ENCODE measurements at regions not wholly inside any gene's neighbourhood (a gene's known extent, or its start where the extent isn't known, plus 50 kb on each side); places are given as distances from the start of the nearest gene placed in this dataset.
"Not testable (repeated sequence)": the region's sequence is repeated elsewhere in the genome, so short reads cannot be mapped to it uniquely, and the experiment has no call there.

- no peak for DNase-seq (ENCODE audit: low read depth in 3 of 3, low spot score in 1 of 3)
Measured at GRCh38 chr1:29569971-29570634, 333.8 kb downstream of the PTPRU start.

GRCh38 chr1:29567257-29567656 is 330.9 kb downstream of the PTPRU start:
- no peak for DNase-seq (ENCODE audit: low read depth in 3 of 3, low spot score in 1 of 3)

- DNase-seq (ENCODE audit: low read depth in 3 of 3, low spot score in 1 of 3), result no peak
Measured at GRCh38 chr1:29565490-29565889, 329.2 kb downstream of the PTPRU start.

GRCh38 chr1:29563571-29563970 is 327.2 kb downstream of the PTPRU start:
- no peak for DNase-seq (ENCODE audit: low read depth in 3 of 3, low spot score in 1 of 3)

DNA sequence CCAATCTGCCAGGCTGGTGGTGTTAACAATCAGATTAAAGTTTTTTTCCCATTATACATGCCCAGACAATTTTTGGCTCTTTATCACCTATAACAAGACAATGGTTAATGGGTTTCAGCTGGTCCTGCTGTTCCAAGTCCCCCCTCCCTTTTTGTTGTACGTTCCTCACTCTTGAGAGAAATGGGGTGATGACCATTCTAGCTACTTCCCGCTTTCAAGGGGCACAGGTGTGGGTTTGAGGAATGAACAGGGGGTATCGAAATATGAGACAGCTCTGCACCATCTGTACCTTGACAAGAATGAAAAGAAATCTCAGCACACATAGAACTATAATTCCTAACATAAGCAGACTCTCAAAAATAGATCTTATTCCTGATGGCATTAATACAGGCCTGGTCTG is 326.8 kb downstream of the PTPRU start:
- no peak for DNase-seq (ENCODE audit: low read depth in 3 of 3, low spot score in 1 of 3)

- no peak for DNase-seq (ENCODE audit: low read depth in 3 of 3, low spot score in 1 of 3)
Measured at GRCh38 chr1:29559056-29559455, 322.7 kb downstream of the PTPRU start.

- DNase-seq (ENCODE audit: low read depth in 3 of 3, low spot score in 1 of 3), result no peak
Measured at GRCh38 chr1:29557701-29558600, 321.6 kb downstream of the PTPRU start.

- DNase-seq (ENCODE audit: low read depth in 3 of 3, low spot score in 1 of 3), result no peak
Measured at GRCh38 chr1:29557066-29557465, 320.7 kb downstream of the PTPRU start.

DNA sequence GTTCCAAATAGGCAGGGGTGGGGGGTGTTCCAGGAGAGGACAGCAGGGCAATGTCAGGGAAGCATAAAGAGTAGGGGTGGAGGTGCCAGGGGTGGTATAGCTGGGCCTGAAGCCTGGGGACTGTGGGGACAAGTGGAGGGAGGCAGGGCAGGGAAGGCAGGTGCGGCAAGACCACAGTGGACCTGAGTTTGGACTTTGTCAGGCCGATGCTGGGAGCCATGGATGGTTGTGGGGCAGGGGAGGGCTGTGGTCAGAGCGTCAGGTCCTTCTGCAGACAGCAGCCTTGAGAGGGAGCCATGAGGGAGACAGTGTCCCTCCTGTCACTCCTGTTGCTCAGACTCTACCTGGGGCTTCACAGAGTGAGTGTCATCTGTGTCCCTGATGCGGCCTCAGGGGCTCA is 320.3 kb downstream of the PTPRU start:
- DNase-seq (ENCODE audit: low read depth in 3 of 3, low spot score in 1 of 3), result no peak

DNA sequence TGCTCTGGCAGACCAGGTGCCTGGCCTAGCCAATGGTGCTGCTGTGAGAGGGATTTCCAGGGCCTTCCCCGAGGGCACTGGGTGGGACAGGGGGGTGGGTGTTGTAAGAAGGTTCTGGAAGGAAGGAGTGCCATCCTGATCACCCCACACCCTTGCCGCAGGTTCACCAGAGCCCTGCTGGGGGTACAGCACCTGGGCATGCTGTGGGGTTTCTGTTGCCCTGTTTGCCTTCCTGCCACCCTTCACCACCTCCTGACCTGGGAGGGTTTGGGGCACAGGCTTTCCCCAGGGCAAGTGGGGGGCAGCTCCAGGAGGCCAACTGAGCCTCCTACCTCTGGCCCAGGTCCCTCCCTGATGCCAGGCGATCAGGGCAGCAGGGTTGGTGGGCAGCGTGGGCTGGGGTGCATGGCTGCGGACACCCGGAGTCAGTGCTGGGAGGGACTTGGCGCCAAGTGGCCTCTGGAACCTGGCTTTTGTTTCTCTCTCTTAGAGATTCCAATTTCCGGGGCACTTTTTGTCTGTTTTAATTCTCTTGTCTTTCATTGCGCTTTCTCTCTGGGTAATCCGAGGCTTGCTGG is 318.8 kb downstream of the PTPRU start:
- DNase-seq (ENCODE audit: low read depth in 3 of 3, low spot score in 1 of 3), result no peak

GRCh38 chr1:29554208-29554778 is 318.0 kb downstream of the PTPRU start:
- no peak for DNase-seq (ENCODE audit: low read depth in 3 of 3, low spot score in 1 of 3)

DNA sequence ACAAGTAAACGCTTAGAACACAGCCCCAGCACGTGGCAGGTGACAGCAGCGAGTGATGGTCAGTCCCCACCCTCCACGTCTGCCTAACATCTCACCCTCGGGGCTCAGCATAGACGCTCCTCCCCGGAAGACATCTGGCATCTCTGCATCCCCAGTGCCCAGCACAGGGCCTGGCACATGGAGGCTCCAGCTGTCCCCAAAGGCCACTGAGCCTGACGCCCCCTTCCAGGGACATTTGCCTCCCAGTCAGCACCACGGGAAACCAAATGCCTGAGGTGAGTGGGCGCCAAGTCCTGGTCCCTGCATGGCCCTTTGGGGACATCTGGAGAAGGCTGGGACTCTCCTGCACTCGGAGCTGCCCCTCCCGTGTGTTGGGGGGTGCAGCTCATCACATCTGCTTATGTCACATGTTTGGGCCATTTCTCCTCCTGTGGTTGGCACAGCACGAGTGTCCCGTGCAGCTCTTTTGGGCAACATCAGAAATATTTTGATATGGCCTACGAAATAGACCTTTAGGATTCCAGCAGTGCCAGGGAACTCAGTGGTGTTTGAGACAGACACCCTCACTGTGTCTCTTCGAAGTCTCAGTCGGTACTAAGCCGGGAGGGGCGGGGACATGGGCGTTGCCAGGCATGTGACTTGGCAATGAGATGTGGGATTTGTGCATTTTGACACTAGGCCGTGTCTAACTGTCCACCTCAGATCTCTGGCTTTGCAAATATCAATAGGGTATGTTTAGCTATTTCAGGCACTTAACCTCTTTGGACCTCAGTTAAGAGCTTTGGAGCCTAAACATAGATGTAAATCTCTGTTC is 315.0 kb downstream of the PTPRU start:
- no peak for DNase-seq (ENCODE audit: low read depth in 3 of 3, low spot score in 1 of 3)

DNA sequence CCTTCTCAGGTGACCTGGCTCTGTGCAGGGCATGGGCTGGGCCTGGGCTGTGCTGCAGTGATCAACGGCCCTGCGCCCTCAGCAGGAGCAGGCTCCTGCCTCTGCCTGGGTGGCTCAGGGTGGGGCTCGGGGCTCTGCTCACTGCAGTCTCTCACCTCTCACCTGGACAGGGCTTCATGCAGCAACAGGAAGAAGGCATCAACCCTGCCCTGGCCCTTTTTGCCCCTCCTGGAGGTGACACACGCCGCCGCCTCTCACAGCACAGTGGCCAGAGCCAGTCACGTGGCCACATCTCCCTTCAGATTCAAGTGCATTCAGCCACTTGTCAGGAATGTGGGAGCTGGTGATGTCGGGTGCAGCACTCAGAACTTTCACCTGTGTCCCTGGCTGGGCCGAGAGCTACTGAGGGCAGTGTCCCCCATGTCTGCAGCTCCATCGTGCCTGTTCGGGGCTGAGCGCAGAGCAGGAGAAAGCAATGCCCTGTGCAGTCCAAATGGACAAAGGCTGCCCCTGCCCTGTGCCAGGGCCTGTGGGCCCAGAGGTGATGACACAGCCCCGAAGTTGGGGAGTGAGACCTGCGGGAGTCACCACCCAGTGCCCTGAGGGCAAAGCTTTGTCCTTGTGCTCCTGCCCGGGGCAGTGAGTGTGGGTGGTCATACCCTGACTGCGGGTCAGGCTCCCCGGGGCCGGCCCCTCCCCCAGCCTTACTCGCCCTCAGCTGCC is 314.0 kb downstream of the PTPRU start:
- DNase-seq (ENCODE audit: low read depth in 3 of 3, low spot score in 1 of 3), result no peak

GRCh38 chr1:29549728-29550118 is 313.4 kb downstream of the PTPRU start:
- not testable (repeated sequence) for DNase-seq (ENCODE audit: low read depth in 3 of 3, low spot score in 1 of 3)

GRCh38 chr1:29549001-29549400 is 312.7 kb downstream of the PTPRU start:
- DNase-seq (ENCODE audit: low read depth in 3 of 3, low spot score in 1 of 3), result no peak

DNA sequence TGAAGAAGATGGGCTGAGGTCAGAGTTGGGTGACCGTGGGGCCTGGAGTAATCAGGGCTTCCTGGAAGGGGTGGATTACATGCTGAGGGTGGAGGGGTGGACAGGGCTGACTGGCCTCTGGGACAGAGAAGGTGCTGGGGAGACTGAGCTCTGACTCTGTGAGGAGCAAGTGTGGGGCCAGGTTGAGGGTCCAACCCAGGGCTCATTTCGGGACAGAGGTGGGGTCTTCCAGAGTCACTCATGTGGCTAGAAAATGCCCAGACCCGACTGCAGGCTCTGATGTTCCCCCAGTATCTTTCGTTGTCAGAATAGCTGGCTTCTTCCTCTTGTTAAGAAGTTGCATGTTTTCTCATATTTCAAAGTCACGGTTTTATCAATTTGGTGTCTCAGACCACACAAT is 311.8 kb downstream of the PTPRU start:
- DNase-seq (ENCODE audit: low read depth in 3 of 3, low spot score in 1 of 3), result no peak

GRCh38 chr1:29547300-29547699 is 311.0 kb downstream of the PTPRU start:
- no peak for DNase-seq (ENCODE audit: low read depth in 3 of 3, low spot score in 1 of 3)

GRCh38 chr1:29546496-29546895 is 310.2 kb downstream of the PTPRU start:
- DNase-seq (ENCODE audit: low read depth in 3 of 3, low spot score in 1 of 3), result no peak

- DNase-seq (ENCODE audit: low read depth in 3 of 3, low spot score in 1 of 3), result no peak
Measured at GRCh38 chr1:29544406-29544805, 308.1 kb downstream of the PTPRU start.

DNA sequence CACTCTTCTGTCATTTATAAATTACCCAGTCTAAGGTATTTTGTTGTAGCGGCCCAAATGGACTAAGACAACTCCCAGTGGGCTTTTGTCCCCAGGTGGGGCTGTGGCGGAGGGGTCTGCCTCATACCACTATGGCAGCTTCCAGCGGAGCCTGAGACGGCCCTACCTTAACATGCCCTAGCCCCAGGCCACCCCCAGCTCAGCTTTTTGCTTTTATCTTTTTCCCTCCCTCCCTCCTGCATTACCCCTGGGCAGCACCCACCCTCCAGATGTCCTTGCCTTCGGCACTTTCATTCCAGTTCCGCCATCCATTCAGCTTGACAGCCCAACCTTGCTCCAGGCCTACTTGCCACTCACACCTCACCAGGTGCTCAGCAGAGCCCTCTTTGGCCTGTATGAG is 307.3 kb downstream of the PTPRU start:
- DNase-seq (ENCODE audit: low read depth in 3 of 3, low spot score in 1 of 3), result no peak
